ENCODE measurements at regions not wholly inside any gene's neighbourhood (a gene's known extent, or its start where the extent isn't known, plus 50 kb on each side); places are given as distances from the start of the nearest gene placed in this dataset.

DNA sequence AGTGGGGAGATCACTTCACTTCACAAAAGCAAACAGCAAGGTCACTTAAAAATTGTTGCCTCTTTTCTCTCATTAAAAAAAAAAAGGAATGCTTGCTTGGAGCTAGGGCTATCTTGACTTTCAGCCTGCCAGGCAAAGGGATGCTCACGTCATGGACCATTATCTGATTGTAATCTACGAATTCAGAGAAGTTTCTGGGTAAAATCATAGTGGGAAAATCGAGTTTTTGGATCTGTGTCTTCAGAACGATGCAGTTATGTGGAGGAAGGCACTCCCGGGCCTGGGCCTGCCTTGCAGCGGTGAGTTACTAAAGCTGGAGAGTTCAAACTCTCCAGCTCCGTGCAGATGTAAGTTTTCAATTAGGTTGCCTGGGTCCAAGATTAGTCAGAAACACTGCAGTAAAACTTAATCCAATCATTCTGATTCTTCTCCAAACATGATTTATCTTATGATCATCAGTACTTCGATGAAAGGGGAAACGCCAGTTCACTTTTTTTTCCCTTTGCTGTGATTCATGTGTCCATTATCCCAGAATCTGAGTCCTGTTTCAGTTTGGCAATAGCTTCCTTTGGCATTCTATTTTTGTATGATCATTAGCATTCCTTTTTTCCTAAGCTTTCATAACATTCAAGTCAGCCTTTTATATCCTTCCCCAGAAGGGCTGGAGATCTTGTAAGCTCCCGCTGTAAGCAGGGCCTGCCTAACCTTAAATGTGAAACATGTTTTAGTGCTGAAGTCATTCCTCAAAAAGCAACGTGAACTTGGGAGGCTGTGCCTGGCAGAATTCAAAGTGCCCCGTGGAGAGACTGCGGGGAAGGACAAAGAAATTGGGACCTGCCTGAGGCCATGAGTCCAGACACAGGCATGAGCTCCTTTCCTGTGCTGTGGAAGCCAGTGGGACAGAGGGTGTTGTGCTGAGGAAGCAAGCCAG is 119.3 kb upstream of the TWIST2 start:
- H3K36me3 ChIP-seq (ENCODE audit: insufficient read depth, low read length) = no peaks in the 10 kb centered on the region
- H2AFZ ChIP-seq (ENCODE audit: low read depth, low read length) = no peak overlapping the region
- H3K9me3 ChIP-seq (ENCODE audit: insufficient read depth, low read length, severe bottlenecking) = no peaks in the 10 kb centered on the region
- H3K4me2 ChIP-seq (ENCODE audit: insufficient read depth, low read length) = no peak overlapping the region
- DNase-seq (no peak), ATAC-seq (ENCODE audit: insufficient read depth, low read depth) (no peak)
- no peak overlapping the region for H3K4me3 ChIP-seq (ENCODE audit: low read depth in 1 of 2, low read length in 2 of 2)
- no peak overlapping the region for H3K9ac ChIP-seq (ENCODE audit: low read depth, low read length)
- H3K27me3 ChIP-seq (ENCODE audit: insufficient read depth, low read length, poor library complexity) = peaks cover 15% of the 10 kb centered on the region
- H3K27ac ChIP-seq (ENCODE audit: low read length) = no peak overlapping the region
- TF ChIP-seq, protein P1, sequence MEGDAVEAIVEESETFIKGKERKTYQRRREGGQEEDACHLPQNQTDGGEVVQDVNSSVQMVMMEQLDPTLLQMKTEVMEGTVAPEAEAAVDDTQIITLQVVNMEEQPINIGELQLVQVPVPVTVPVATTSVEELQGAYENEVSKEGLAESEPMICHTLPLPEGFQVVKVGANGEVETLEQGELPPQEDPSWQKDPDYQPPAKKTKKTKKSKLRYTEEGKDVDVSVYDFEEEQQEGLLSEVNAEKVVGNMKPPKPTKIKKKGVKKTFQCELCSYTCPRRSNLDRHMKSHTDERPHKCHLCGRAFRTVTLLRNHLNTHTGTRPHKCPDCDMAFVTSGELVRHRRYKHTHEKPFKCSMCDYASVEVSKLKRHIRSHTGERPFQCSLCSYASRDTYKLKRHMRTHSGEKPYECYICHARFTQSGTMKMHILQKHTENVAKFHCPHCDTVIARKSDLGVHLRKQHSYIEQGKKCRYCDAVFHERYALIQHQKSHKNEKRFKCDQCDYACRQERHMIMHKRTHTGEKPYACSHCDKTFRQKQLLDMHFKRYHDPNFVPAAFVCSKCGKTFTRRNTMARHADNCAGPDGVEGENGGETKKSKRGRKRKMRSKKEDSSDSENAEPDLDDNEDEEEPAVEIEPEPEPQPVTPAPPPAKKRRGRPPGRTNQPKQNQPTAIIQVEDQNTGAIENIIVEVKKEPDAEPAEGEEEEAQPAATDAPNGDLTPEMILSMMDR (IDR thresholded peaks at IDR 0.05; ENCODE audit: borderline replicate concordance, extremely low read depth, low read length, poor library complexity, severe bottlenecking) = no peak
- TF ChIP-seq EZH2 (IDR thresholded peaks at IDR 0.05; ENCODE audit: borderline replicate concordance, low read depth, low read length, severe bottlenecking) = no peak
- no peaks in the 10 kb centered on the region for H3K4me1 ChIP-seq (ENCODE audit: insufficient read depth, low read length)
- no peaks in the 10 kb centered on the region for H4K20me1 ChIP-seq (ENCODE audit: insufficient read depth, low read length)
- H3K79me2 ChIP-seq (ENCODE audit: insufficient read depth, low read length) = no peaks in the 10 kb centered on the region

DNA sequence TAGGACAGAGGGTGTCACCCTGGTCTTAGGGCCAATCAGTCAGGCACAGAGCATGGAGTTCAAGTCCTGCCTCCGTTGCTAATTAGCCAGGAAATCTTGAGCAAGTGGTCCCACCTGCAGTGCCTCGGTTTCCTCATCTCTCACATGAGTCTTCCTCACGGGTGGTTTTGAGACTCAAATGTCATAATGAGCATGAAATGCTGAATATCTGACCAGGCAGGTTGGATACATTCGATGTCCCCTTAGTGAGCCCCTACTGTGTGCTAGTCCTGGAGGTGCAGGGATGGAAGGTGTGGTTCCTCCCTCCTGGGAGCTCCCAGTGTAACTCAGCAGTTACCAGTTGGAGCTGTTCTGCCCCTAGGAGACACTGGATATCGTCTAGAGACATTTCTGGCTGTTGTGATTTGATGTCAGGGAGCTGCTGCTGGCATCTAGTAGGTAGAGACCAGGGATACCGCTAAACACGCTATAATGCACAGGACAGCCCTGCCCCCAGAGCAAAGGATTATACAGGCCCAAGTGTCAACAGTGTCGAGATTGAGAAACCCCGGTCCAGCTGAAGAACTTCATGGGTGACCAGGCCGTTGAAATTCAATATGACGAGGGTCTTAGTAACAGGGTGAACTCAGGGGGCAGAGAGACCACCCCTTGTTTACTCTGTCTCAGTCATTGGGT is 118.5 kb upstream of the TWIST2 start:
- H3K27me3 ChIP-seq (ENCODE audit: insufficient read depth, low read length, poor library complexity) = peaks cover 15% of the 10 kb centered on the region
- H3K4me3 ChIP-seq (ENCODE audit: low read depth in 1 of 2, low read length in 2 of 2) = no peak overlapping the region
- no peaks in the 10 kb centered on the region for H3K36me3 ChIP-seq (ENCODE audit: insufficient read depth, low read length)
- DNase-seq (no peak), ATAC-seq (ENCODE audit: insufficient read depth, low read depth) (no peak)
- H3K79me2 ChIP-seq (ENCODE audit: insufficient read depth, low read length) = no peaks in the 10 kb centered on the region
- no peak overlapping the region for H3K4me2 ChIP-seq (ENCODE audit: insufficient read depth, low read length)
- H3K4me1 ChIP-seq (ENCODE audit: insufficient read depth, low read length) = no peaks in the 10 kb centered on the region
- no peaks in the 10 kb centered on the region for H3K9me3 ChIP-seq (ENCODE audit: insufficient read depth, low read length, severe bottlenecking)
- H4K20me1 ChIP-seq (ENCODE audit: insufficient read depth, low read length) = no peaks in the 10 kb centered on the region
- H2AFZ ChIP-seq (ENCODE audit: low read depth, low read length) = no peak overlapping the region
- TF ChIP-seq, protein P1 (IDR thresholded peaks at IDR 0.05; ENCODE audit: borderline replicate concordance, extremely low read depth, low read length, poor library complexity, severe bottlenecking) = no peak
- no peak for TF ChIP-seq EZH2 (IDR thresholded peaks at IDR 0.05; ENCODE audit: borderline replicate concordance, low read depth, low read length, severe bottlenecking)
- H3K9ac ChIP-seq (ENCODE audit: low read depth, low read length) = no peak overlapping the region
- H3K27ac ChIP-seq (ENCODE audit: low read length) = no peak overlapping the region

DNA sequence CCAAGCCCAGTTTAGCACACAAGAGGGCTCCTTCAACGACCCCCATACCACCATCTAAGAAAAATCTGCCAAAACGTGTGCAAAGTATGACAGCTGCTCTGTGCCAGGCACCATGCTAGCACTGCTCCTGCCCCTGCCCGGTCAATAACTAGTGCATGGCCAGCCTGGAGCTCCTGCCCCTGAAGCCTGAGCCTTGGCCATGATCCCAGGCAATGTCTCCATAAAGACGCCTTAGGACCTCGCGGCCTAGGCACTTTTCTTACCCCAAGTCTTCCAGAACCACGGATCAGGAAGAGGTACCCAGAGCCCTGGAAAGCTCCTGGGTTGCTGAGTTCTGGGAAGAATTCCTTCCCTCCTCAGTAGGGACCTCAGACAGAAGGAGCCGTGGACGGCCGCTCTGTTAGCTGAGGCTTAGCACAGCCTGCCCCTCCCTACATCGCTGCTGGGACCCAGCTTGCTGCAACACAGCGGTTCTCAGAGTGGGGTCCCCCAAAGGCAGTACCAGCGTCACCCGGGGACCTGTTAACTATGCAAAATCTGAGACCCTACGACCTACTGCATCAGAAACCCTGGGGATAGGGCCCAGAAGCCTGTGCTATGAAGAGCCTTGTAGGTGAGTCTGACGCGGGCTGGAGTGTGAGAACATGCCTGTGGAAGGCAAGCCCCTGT is 117.8 kb upstream of the TWIST2 start:
- no peak for ATAC-seq (ENCODE audit: insufficient read depth, low read depth)
- no peak overlapping the region for H3K4me2 ChIP-seq (ENCODE audit: insufficient read depth, low read length)

More for the DNA sequence above, 117.8 kb upstream of the TWIST2 start:
- Histone ChIP-seq H3K27ac (ENCODE audit: low read length) (no peak overlapping the region), H3K4me1 (ENCODE audit: insufficient read depth, low read length) (no peaks in the 10 kb centered on the region), H3K9ac (ENCODE audit: low read depth, low read length) (no peak overlapping the region), H3K4me3 (ENCODE audit: low read depth in 1 of 2, low read length in 2 of 2) (no peak overlapping the region), H4K20me1 (ENCODE audit: insufficient read depth, low read length) (no peaks in the 10 kb centered on the region), H3K36me3 (ENCODE audit: insufficient read depth, low read length) (no peaks in the 10 kb centered on the region), H3K9me3 (ENCODE audit: insufficient read depth, low read length, severe bottlenecking) (no peaks in the 10 kb centered on the region), H3K79me2 (ENCODE audit: insufficient read depth, low read length) (no peaks in the 10 kb centered on the region), H2AFZ (ENCODE audit: low read depth, low read length) (no peak overlapping the region), H3K27me3 (ENCODE audit: insufficient read depth, low read length, poor library complexity) (peaks cover 13% of the 10 kb centered on the region)
- DNase-seq = no peak
- TF ChIP-seq, protein P1 (IDR thresholded peaks at IDR 0.05; ENCODE audit: borderline replicate concordance, extremely low read depth, low read length, poor library complexity, severe bottlenecking) = no peak
- no peak for TF ChIP-seq EZH2 (IDR thresholded peaks at IDR 0.05; ENCODE audit: borderline replicate concordance, low read depth, low read length, severe bottlenecking)

Measured in DND-41 (cell line).